ACC112 (cell line): ENCODE measurements at regions not wholly inside any gene's neighbourhood (a gene's known extent, or its start where the extent isn't known, plus 50 kb on each side); places are given as distances from the start of the nearest gene placed in this dataset.

ENCODE experiments used
- H2AFZ ChIP-seq: fragments of 200-600 bp; sonication (generic); one replicate; pipeline ENCODE4 v1.6.0; 2017; ENCODE audit warnings: antibody characterized with exemption, low read length; ENCODE audit not compliant: unreplicated experiment
- H3K27ac ChIP-seq: fragments of 200-600 bp; sonication (generic); 2 replicates; pipeline ENCODE4 v1.5.1; 2014; ENCODE audit warnings: low read depth, mild to moderate bottlenecking, antibody characterized with exemption, low read length, moderate library complexity
- H3K27me3 ChIP-seq: fragments of 200-600 bp; sonication (generic); 2 replicates; pipeline ENCODE4 v1.6.1; 2014; ENCODE audit warnings: mild to moderate bottlenecking, antibody characterized with exemption, low read length, moderate library complexity, mixed read lengths; ENCODE audit not compliant: insufficient read depth
- H3K36me3 ChIP-seq: fragments of 200-600 bp; sonication (generic); 2 replicates; pipeline ENCODE4 v1.6.1; 2016; ENCODE audit warnings: mild to moderate bottlenecking, antibody characterized with exemption, low read length, moderate library complexity, mixed read lengths; ENCODE audit not compliant: insufficient read depth
- H3K4me1 ChIP-seq: fragments of 200-600 bp; sonication (generic); one replicate; pipeline ENCODE4 v1.6.1; 2016; ENCODE audit warnings: low read length, mixed read lengths; ENCODE audit not compliant: insufficient read depth, unreplicated experiment, control insufficient read depth
- H3K4me3 ChIP-seq: fragments of 200-600 bp; sonication (generic); 2 replicates; pipeline ENCODE4 v1.5.1; 2014; ENCODE audit warnings: mild to moderate bottlenecking, low read depth, low read length
- H3K79me2 ChIP-seq: fragments of 200-600 bp; sonication (generic); one replicate; pipeline ENCODE4 v1.6.0; 2016; ENCODE audit warnings: low read length; ENCODE audit not compliant: control insufficient read depth, unreplicated experiment, insufficient read depth

DNA sequence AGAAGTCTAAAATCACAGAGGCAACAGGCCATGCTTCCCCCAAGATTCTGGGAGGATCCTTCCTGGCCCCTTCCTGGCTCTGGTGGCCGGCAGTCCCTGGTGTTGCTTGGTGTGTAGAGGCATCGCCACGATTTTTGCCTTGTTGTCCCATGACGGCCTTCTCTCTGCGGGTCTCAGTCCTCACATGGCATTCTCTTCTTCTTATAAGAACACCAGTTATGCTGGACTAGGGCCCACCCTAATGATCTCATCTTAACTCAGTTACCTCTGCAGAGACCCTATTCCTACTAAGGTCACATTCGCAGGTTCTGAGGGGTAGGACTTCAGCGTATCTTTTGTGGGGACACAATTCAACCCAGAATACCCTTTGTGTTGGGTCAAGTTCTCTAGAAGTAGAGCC lies 168.0 kb downstream of the LINC00237 start:
- no peak overlapping the region for H2AFZ ChIP-seq

DNA sequence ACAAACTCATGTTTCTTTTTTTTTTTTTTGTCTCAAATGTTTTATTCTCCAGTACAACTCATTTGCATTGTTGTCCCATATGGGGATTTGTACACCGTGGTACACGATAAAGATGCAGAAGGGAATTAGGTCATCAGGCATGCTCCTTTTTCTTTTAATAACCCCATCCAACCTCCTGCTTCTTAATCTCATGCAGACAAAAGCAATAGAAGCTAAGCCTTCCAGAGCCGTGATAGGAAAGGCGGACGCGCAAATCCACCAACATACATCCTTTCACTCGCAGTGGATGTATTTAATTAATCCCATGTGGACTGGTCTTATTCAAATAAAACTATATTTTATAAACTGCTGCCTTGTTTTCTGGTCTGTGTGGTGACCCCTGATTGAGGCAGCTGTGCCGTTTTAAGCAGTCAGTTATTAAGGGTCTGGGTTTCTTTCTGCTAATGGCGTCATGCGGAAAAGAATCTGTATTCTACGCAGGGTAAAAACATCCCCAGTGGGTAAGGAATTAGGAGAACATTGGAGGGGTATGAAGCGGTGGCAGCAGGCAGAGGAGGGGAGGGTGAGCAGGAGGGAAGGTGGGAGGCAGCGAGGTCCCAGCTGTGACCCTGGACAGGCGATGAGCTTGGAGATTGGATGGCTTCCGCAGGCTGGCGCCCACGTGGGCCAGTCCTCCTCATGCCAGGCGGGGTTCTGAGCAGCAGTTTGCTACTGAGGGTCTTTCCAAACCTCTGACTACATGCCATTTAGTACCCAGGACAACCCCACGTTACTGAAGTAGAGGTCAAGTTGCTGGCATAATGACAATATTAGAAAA lies 172.8 kb downstream of the LINC00237 start:
- no peaks in the 10 kb centered on the region for H3K4me1 ChIP-seq
- no peaks in the 10 kb centered on the region for H3K27me3 ChIP-seq
- H3K27ac ChIP-seq = no peak overlapping the region
- no peak overlapping the region for H3K4me3 ChIP-seq
- no peaks in the 10 kb centered on the region for H3K36me3 ChIP-seq
- no peak overlapping the region for H2AFZ ChIP-seq
- no peaks in the 10 kb centered on the region for H3K79me2 ChIP-seq

More for the DNA sequence above, 168.0 kb downstream of the LINC00237 start:
- Histone ChIP-seq H3K36me3 (no peaks in the 10 kb centered on the region), H3K79me2 (no peaks in the 10 kb centered on the region), H3K27me3 (no peaks in the 10 kb centered on the region), H3K4me3 (no peak overlapping the region), H3K27ac (no peak overlapping the region), H3K4me1 (no peaks in the 10 kb centered on the region)

DNA sequence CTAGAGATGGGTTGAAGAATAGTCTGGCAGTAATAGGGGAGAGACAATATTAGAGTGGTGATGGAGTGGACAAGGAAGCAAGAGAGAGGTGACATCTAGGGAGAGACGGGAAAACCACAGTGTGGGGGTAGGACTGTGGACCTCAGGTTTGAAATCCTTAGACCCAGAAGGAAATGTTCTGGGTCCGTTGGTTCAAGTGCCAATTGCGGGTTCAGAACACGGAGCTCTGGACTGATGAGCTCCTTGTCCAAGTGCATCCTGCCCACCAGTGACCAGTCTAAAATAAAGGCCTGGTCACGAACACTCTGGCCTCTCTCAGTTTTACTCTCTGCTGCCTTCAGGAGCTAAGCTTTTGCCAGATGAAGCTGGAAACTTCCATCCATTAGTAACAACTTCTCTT lies 174.0 kb downstream of the LINC00237 start:
- Histone ChIP-seq H3K4me3 (no peak overlapping the region), H3K4me1 (no peaks in the 10 kb centered on the region)

DNA sequence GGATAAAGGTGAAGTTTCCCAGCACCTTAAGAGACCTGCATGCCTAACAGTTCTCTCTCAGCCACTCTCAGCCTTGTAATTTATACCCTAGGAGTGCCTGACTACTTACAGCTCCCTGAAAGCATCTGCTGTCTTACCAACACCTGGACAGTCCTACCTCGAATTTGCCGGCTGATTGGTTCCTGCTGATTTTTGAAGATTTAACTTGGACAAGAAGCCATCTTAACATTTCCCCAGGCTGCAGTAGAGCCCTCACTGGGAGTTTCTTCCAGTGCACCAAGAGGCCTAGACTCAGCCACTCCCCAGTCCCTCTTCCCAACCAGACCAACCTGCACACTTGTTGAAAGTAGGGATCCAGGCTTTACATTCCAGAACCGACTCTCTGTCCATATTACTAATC lies 174.5 kb downstream of the LINC00237 start:
- H3K4me1 ChIP-seq = no peaks in the 10 kb centered on the region
- no peak overlapping the region for H3K27ac ChIP-seq
- H3K36me3 ChIP-seq = no peaks in the 10 kb centered on the region
- no peak overlapping the region for H2AFZ ChIP-seq
- no peaks in the 10 kb centered on the region for H3K79me2 ChIP-seq
- no peaks in the 10 kb centered on the region for H3K27me3 ChIP-seq
- H3K4me3 ChIP-seq = no peak overlapping the region

More for the DNA sequence above, 174.0 kb downstream of the LINC00237 start:
- Histone ChIP-seq H3K36me3 (no peaks in the 10 kb centered on the region), H3K27me3 (no peaks in the 10 kb centered on the region), H3K79me2 (no peaks in the 10 kb centered on the region), H3K27ac (no peak overlapping the region), H2AFZ (no peak overlapping the region)

DNA sequence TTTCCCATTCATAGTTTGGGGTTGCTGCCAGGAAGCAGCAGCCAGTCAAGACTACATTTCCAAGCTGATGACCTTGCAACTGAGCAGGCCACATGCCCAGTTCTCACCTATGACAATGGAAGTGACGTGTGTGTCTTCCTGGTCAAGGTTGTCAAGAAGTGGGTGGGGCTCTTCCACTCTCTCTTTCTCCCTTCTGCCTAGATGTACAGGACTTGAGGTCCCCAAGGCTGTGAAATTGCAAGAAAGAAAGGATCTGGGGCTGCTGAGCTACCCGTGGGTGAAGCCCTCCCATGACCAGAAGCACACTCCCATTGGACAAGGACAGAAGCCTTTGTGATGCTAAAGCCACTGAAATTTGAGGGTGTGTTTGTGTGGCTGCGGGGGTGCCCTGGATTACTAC lies 175.1 kb downstream of the LINC00237 start:
- H3K27ac ChIP-seq = no peak overlapping the region
- no peaks in the 10 kb centered on the region for H3K27me3 ChIP-seq
- no peak overlapping the region for H2AFZ ChIP-seq
- H3K79me2 ChIP-seq = no peaks in the 10 kb centered on the region
- no peak overlapping the region for H3K4me3 ChIP-seq
- no peaks in the 10 kb centered on the region for H3K36me3 ChIP-seq
- no peaks in the 10 kb centered on the region for H3K4me1 ChIP-seq

DNA sequence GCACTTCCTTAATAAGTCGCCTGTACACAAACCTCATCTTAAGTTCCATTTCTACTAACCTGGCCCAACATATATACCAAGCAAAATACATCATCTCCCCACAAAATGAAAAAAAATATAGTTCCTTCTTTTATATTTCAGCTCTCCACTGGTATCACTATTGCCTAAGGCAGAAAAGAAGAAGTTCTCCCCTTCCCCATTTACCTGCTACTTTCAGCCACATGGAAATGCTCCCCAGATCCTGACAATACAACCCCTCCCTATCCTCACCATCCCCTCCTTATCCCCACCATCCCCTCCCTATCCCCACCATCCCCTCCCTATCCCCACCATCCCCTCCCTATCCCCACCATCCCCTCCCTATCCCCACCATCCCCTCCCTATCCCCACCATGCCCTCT lies 175.7 kb downstream of the LINC00237 start:
- Histone ChIP-seq H3K4me1 (no peaks in the 10 kb centered on the region), H3K4me3 (no peak overlapping the region), H3K79me2 (no peaks in the 10 kb centered on the region), H3K27ac (no peak overlapping the region), H3K27me3 (no peaks in the 10 kb centered on the region), H3K36me3 (no peaks in the 10 kb centered on the region), H2AFZ (no peak overlapping the region)

DNA sequence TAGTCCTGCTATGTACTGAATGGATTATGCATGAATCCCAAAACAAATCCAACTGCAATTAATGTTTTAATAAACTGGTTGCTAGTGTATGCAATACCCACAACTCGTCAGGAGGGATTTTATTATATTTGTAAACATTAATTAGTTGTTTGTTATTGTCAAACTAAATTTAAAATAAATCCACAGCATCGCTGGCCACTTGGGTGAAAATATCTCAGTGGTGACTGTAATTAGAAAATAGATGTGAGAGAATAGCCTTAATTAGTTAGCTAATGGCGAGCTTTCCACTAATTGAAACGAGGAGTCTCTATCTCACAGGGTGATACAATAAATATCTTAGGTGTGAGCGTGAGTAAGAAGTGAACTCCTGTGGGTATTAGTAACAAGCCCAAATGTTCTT lies 176.8 kb downstream of the LINC00237 start:
- H3K27me3 ChIP-seq = no peaks in the 10 kb centered on the region
- no peak overlapping the region for H3K4me3 ChIP-seq
- no peaks in the 10 kb centered on the region for H3K79me2 ChIP-seq
- no peak overlapping the region for H3K27ac ChIP-seq
- no peaks in the 10 kb centered on the region for H3K36me3 ChIP-seq
- H3K4me1 ChIP-seq = no peaks in the 10 kb centered on the region
- no peak overlapping the region for H2AFZ ChIP-seq

DNA sequence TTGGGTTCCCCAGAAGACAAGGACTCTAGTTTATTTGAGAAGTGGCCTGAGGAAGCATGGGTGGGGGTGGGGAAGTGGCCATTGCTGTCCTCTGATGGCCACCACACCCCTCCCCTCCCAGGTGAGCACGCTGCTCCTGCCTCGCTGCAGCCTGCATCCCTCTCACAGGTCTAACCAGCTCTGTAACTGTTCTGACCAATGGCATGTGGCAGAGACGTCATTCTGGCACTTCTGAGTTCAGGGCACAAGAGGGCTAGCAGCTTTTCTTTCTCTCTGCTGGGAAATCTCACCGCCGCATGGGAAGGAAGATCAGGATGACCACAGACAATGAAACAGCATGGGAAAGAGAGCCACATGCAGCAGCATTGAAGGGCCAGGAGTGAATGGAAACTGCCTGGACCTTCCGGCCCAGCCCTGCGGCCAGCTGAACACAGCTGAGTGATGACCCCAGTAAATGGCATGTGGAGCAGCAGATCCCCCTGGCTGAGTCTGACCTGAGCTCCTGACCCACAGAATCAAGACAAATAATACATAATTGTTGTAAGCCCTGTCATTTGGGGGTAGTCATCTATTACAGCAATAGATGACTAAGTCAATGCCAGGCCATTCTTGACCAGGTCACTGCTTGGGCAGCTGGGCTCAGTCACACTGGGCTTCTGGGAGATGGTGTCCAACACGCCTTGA lies 179.8 kb downstream of the LINC00237 start:
- H3K27me3 ChIP-seq = no peaks in the 10 kb centered on the region
- H3K27ac ChIP-seq = no peak overlapping the region
- H3K4me1 ChIP-seq = no peaks in the 10 kb centered on the region
- no peak overlapping the region for H2AFZ ChIP-seq
- H3K36me3 ChIP-seq = no peaks in the 10 kb centered on the region
- no peaks in the 10 kb centered on the region for H3K79me2 ChIP-seq
- no peak overlapping the region for H3K4me3 ChIP-seq

DNA sequence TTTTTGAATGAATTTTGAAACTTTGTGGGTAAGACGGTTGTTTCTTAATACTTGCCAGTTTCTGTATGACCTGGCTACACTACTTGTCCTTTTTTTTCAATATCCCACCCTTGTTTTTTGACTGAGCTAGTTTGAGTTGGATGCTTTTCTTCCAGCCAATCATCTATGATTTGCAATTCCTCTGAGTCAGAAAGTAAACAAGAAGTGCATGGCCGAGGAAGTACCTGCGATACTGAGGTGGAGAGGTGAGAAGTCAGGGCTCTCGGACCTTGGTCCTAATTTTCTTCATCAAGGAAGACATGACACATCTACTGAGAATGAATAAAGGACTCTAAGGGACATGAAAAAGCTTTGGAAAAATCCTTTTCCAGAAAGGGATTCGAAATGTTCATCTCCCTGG lies 185.7 kb downstream of the LINC00237 start:
- no peak overlapping the region for H2AFZ ChIP-seq
- H3K4me1 ChIP-seq = no peaks in the 10 kb centered on the region
- H3K4me3 ChIP-seq = no peak overlapping the region
- H3K36me3 ChIP-seq = no peaks in the 10 kb centered on the region
- no peaks in the 10 kb centered on the region for H3K27me3 ChIP-seq
- no peaks in the 10 kb centered on the region for H3K79me2 ChIP-seq
- no peak overlapping the region for H3K27ac ChIP-seq

DNA sequence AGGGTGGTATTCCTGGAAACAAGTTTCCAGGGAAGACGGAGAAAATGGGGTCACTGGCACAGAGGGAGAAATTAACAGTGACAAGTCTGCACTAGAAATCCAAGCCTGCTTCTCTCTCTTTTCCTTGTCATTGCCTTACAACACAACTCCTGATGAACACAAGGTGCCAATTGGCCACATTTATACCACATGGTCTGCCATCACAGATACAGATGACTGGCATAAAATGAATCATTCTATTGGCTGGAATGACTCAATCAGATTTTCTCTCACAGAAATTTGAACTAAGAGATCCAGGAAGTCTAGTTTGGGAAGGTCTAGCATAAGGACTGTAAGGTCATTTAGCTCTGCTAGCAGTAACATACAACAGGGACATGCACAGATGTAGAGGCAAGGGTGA lies 190.3 kb downstream of the LINC00237 start:
- H3K4me1 ChIP-seq = no peaks in the 10 kb centered on the region
- H3K27me3 ChIP-seq = no peaks in the 10 kb centered on the region
- no peak overlapping the region for H2AFZ ChIP-seq
- no peak overlapping the region for H3K4me3 ChIP-seq
- H3K27ac ChIP-seq = no peak overlapping the region
- H3K36me3 ChIP-seq = no peaks in the 10 kb centered on the region
- no peaks in the 10 kb centered on the region for H3K79me2 ChIP-seq

DNA sequence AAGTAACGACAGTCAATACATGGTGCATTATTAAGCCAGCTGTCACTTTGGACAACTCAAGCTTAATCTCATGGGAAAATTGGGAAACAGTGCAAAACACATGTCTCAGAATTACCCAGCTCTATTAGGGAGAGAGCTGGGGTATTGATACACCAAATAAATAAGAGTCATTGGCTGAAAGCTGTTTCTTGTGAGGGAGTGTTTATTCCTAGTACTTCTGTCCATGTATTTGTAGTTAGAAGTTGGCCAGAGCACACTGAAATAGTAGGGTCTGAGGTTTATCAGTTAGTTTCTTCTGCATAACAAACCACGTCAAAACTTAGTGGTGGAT lies 192.0 kb upstream of the RALGAPA2 start:
- no peaks in the 10 kb centered on the region for H3K4me1 ChIP-seq
- H3K36me3 ChIP-seq = no peaks in the 10 kb centered on the region
- H2AFZ ChIP-seq = no peak overlapping the region
- no peaks in the 10 kb centered on the region for H3K27me3 ChIP-seq
- no peaks in the 10 kb centered on the region for H3K79me2 ChIP-seq
- no peak overlapping the region for H3K27ac ChIP-seq
- no peak overlapping the region for H3K4me3 ChIP-seq
